GM19324 (cell line): ENCODE measurements at regions not wholly inside any gene's neighbourhood (a gene's known extent, or its start where the extent isn't known, plus 50 kb on each side); places are given as distances from the start of the nearest gene placed in this dataset.

ENCODE experiments used
- ATAC-seq: cut with Tn5 transposase; IDR thresholded peaks from one replicate; pipeline ENCODE4 v1.9.1; 2021; ENCODE audit warnings: mild to moderate bottlenecking, moderate library complexity; ENCODE audit not compliant: unreplicated experiment, low FRiP score

GRCh38 chr12:92539976-92540781, 162.6 kb upstream of the PLEKHG7 start:
- ATAC-seq, result no peak

GRCh38 chr12:92539110-92539749, 163.6 kb upstream of the PLEKHG7 start:
- ATAC-seq, result peak; percentile 33

DNA sequence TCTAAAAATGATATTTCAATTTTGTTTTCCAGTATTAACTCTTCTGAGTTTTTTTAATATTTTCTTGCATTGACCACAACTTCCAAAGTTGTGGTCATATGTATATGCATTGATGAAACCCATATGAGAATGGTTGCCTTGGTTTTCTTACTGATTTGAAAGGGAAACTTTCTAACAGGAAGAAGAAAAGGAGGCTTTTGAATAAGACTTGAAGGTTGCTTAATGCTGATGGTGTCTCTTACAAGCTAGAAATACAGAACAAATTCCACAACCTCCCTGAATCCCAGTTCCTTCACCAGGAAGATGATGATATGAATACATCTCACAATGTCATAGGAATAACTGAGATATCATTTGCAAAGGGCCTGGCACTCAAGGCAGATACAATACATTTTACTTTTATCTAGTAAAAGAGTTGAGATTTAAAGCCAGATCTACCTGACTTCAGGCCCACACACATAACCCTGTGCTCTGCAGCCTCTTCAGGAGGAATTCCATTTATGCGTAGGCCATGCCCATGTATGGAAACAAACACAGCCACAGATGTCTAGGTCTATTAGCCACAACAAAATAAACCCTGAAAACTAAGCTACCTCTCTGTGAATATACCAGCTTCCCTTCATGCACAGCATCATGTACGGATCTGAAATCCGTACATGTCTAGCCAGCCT, 165.4 kb upstream of the PLEKHG7 start:
- no peak for ATAC-seq

GRCh38 chr12:92535961-92536360, 166.8 kb upstream of the PLEKHG7 start:
- no peak for ATAC-seq

- no peak for ATAC-seq
These were observed 169.4 kb upstream of the PLEKHG7 start for GRCh38 chr12:92533280-92533890.

DNA sequence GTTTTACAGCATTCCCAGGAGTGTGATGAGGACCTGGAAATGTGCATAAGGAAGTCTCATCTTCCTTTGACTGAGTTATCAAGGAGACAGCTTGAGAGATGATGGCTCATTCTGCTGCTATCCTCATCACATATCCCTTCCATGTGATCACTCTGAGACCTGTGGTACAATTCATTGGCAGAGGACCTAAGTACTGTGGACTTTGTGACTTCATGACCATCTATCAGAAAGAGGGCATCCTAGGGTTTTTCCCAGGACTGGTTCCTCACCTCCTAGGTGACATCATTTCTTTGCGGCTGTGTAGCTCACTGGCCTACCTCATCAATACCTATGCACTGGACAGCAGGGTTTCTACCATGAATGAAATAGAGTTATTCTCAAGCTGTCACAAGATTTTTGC, 172.1 kb upstream of the PLEKHG7 start:
- no peak for ATAC-seq

- no peak for ATAC-seq
These were observed 172.8 kb upstream of the PLEKHG7 start for GRCh38 chr12:92529944-92530343.

DNA sequence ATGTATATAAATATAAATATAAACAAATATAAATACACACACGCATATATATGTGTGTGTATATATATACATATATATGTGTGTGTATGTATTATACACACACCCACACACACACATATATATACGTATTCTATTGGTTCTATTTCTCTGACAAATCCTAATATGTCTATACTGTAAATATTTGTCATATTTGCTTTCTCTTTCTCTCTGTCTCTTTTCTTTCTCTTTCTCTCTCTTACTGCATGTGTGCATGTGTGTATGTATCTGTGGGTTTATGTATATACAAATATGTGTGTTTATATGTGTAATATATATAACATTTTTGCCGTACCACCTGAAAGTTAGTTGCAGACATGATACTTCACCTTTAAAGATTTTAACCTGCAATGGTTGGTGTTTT, 174.2 kb upstream of the PLEKHG7 start:
- no peak for ATAC-seq

GRCh38 chr12:92528097-92528496, 174.7 kb upstream of the PLEKHG7 start:
- ATAC-seq, result no peak

DNA sequence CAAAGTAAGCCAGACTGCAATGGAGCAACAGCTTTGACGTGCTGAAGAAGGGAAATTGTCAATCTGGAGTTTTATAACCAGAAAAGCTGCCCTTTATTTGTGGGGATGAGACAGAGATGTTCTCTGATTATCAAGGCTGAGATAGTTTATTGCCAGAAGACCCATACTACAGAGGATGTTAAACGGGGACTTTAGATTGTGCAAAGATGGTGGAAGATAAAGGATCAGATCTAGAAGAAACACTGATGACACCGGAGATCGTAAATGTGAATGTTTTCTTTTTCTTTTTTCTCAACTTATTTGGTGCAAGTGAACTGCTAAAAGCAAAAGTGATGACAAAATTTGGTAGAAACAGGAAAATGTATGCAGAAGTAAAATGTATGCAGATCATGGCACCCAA, 178.3 kb upstream of the PLEKHG7 start:
- ATAC-seq, result no peak

- ATAC-seq, result no peak
These were observed 182.3 kb upstream of the PLEKHG7 start for GRCh38 chr12:92520511-92520910.

DNA sequence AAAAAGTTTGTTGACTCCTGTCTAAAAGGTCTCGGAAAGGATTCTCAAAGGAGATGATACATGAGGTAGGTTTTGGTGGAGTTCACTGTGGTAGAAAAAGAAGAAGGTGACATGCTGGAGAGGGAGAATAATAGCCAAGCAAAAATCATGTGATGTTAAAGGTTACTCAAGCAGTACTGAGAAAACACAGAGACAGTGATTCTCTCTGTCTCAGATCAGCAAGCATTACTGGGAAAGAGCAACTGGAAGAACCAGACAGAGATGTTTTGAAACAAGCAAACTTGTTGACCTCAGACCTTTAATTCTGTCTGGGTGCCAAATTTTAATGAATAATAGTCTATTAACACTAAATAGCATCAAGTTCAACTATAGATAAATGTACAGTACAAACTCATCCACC, 183.5 kb upstream of the PLEKHG7 start:
- ATAC-seq, result no peak

- ATAC-seq, result no peak
These were observed 184.7 kb upstream of the PLEKHG7 start for GRCh38 chr12:92518071-92518470.

- ATAC-seq, result no peak
These were observed 186.6 kb upstream of the PLEKHG7 start for GRCh38 chr12:92516277-92516600.

- ATAC-seq, result no peak
These were observed 189.5 kb upstream of the PLEKHG7 start for GRCh38 chr12:92513231-92513730.

DNA sequence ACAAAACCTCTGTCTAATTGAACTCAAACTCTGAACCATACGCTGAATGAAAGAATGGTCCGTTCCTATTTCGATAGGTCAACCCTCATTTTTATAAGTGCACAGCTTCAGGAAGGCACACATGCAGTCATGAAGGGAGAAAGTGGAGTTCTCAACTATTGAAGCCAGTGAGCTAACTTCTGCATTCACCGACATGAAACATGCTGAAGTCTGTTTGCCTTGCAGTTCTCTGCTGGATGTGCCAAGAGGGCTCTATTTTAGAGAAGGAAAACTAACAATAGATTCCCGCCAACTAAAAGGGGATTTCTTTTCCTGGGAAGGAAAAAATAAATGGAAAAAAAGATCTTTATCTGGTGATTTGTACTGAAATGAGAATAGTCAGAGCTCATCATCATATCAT, 191.0 kb upstream of the PLEKHG7 start:
- no peak for ATAC-seq

GRCh38 chr12:92509156-92509738, 193.5 kb upstream of the PLEKHG7 start:
- ATAC-seq, result no peak

GRCh38 chr12:92506891-92507290, 195.9 kb upstream of the PLEKHG7 start:
- no peak for ATAC-seq

DNA sequence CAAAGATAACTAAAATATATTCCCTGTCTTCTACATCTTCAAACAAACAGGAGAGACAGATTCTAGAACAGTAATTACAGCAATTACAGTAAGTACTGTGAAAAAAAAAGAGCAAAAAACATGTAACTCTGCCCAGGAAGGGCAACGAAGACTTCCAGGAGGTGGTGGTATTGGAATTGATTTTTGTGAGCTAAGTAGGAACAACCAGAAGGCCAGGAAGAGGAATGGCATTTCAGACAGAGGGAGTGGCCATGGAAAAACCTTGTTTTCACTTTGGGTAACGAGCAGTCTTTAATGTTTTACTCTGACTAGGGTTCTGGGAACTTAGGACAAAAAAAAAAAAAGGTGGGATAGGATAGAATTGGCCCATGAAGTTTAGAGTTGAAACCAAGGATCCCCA, 196.3 kb upstream of the PLEKHG7 start:
- no peak for ATAC-seq

DNA sequence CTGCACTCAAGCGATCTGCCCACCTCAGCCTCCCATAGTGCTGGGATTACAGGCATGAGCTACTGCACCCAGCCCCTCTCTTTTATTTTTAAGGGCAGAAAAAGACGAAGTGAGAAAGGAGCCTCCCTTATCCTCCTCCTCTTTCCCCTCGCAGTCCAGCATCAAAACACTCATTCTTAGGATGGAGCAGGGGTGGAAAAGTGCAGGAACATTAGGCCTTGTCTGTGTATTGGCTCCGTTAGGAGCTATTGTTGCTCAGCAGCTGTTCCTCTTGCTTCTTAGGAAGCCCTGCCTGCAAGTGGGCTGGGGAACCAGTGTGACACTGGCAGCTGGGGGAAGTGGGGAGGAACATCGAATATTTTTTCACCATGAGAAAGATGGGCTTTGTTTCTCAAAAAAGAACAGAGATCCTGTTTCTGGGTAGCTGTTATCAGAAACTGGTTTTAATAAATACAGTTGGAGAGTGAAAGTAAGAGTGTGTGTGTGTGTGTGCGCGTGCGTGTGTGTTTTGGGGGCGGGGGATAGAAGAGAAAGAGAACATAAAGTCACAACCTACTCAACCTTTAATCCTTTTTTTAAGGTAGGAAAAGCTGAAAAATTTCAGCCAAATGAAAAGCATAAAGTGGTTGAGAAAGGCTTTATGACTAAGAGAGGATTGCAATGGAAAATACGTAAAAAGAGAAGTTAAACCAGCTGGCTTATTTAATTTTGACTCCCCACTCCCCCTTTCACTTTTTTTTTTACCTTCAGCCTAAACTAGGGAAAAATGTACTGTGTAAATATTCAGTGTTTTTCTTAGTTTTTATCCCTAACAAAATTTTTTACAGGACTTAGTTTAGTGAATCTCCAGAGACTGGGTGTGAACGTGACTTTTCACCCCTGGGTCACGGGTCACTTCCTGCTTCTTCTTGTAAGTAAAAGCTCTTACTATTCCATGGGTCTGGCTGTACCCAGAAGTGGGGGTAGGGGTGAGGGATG, 197.2 kb upstream of the PLEKHG7 start:
- peak; percentile 40 for ATAC-seq
